Nephron progenitor cell (in vitro differentiated cells): ENCODE measurements at regions not wholly inside any gene's neighbourhood (a gene's known extent, or its start where the extent isn't known, plus 50 kb on each side); places are given as distances from the start of the nearest gene placed in this dataset.
"Not testable (repeated sequence)": the region's sequence is repeated elsewhere in the genome, so short reads cannot be mapped to it uniquely, and the experiment has no call there.

Source experiments
- DNase-seq: peaks from one replicate; pipeline ENCODE4 v3.0.0; 2021
- H3K27ac Mint-ChIP-seq: 2 replicates; pipeline ENCODE4 v1.8.0; 2021; ENCODE audit warnings: mild to moderate bottlenecking, moderate library complexity, mixed read lengths
- H3K27me3 Mint-ChIP-seq: 2 replicates; pipeline ENCODE4 v1.8.0; 2021; ENCODE audit warnings: mild to moderate bottlenecking, low read depth, mixed read lengths; ENCODE audit not compliant: poor library complexity
- H3K36me3 Mint-ChIP-seq: 2 replicates; pipeline ENCODE4 v1.8.0; 2021; ENCODE audit warnings: low read depth, mixed read lengths
- H3K4me1 Mint-ChIP-seq: 2 replicates; pipeline ENCODE4 v1.8.0; 2021; ENCODE audit warnings: mixed read lengths
- H3K4me3 Mint-ChIP-seq: 2 replicates; pipeline ENCODE4 v1.8.0; 2021; ENCODE audit warnings: mild to moderate bottlenecking, moderate library complexity, mixed read lengths
- H3K9me3 Mint-ChIP-seq: 2 replicates; pipeline ENCODE4 v1.8.0; 2021; ENCODE audit warnings: mild to moderate bottlenecking, moderate library complexity, mixed read lengths
- TF ChIP-seq, protein P1 (sequence below): fragments of 200-600 bp; sonication (generic); IDR thresholded peaks from 2 replicates; pipeline ENCODE4 v1.5.0; 2021; ENCODE audit warnings: antibody characterized with exemption

DNA sequence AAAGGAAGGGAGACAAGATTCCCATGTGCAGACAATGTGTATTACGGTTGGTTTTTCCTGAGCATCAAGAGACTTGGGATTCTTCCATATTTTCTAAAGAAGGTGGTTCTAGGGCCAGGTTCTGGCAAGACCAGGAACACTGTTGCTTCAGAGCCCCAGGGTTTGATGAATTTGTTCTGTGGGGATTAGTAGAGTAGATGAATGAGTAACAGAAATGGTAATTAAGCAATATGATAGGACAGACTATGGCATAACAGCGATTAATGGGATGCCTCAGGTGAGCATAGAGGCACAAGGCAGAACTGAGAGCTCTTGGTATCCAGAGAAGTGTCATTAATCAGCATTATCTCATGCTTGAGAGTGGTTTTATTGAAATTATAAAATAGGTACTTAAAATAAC lies 82.8 kb upstream of the PNPT1 start:
- Mint-ChIP-seq H3K4me3 (no peak overlapping the region), H3K36me3 (peaks cover 7% of the 10 kb centered on the region), H3K4me1 (peaks cover 8% of the 10 kb centered on the region), H3K9me3 (peaks cover 19% of the 10 kb centered on the region), H3K27ac (no peak overlapping the region), H3K27me3 (no peaks in the 10 kb centered on the region)
- TF ChIP-seq, protein P1, sequence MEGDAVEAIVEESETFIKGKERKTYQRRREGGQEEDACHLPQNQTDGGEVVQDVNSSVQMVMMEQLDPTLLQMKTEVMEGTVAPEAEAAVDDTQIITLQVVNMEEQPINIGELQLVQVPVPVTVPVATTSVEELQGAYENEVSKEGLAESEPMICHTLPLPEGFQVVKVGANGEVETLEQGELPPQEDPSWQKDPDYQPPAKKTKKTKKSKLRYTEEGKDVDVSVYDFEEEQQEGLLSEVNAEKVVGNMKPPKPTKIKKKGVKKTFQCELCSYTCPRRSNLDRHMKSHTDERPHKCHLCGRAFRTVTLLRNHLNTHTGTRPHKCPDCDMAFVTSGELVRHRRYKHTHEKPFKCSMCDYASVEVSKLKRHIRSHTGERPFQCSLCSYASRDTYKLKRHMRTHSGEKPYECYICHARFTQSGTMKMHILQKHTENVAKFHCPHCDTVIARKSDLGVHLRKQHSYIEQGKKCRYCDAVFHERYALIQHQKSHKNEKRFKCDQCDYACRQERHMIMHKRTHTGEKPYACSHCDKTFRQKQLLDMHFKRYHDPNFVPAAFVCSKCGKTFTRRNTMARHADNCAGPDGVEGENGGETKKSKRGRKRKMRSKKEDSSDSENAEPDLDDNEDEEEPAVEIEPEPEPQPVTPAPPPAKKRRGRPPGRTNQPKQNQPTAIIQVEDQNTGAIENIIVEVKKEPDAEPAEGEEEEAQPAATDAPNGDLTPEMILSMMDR: no peak
- no peak for DNase-seq

DNA sequence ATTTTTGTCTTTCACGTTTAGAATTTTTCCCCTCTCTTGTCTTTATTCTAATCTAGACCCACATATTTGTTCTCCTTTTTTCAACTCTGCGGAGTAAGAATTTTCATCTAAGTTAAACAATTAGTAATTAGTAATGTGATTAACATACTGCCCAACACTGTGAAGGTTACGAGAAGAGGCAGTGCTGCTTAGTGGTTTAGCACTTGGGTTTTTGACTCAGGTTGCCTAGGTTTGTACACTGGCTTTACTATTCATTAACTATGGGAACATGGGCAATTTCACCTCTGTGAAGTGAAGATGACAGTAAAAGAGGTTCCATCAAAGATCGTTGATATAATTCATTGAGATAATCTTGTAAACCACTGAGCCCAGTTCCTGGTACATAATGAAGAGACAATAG lies 82.2 kb upstream of the PNPT1 start:
- TF ChIP-seq, protein P1: no peak
- no peak for DNase-seq
- Mint-ChIP-seq H3K4me1 (peaks cover 11% of the 10 kb centered on the region), H3K9me3 (peaks cover 19% of the 10 kb centered on the region), H3K36me3 (peaks cover 7% of the 10 kb centered on the region), H3K4me3 (no peak overlapping the region), H3K27ac (no peak overlapping the region), H3K27me3 (no peaks in the 10 kb centered on the region)

- H3K27me3 Mint-ChIP-seq, H3K36me3 Mint-ChIP-seq, H3K4me3 Mint-ChIP-seq, H3K27ac Mint-ChIP-seq, DNase-seq: not testable (repeated sequence)
- H3K9me3 Mint-ChIP-seq: peaks cover 19% of the 10 kb centered on the region
- H3K4me1 Mint-ChIP-seq: peaks cover 14% of the 10 kb centered on the region
These were observed 80.0 kb upstream of the PNPT1 start for GRCh38 chr2:55773651-55774050.

GRCh38 chr2:55772109-55772980 lies 78.7 kb upstream of the PNPT1 start:
- Mint-ChIP-seq H3K4me1 (peaks cover 14% of the 10 kb centered on the region), H3K4me3 (no peak overlapping the region), H3K27me3 (peaks cover 5% of the 10 kb centered on the region), H3K36me3 (peaks cover 7% of the 10 kb centered on the region), H3K9me3 (peaks cover 19% of the 10 kb centered on the region), H3K27ac (no peak overlapping the region)
- TF ChIP-seq, protein P1: no peak
- DNase-seq: no peak

GRCh38 chr2:55771612-55772011 lies 78.0 kb upstream of the PNPT1 start:
- Mint-ChIP-seq H3K36me3 (peaks cover 7% of the 10 kb centered on the region), H3K27ac (no peak overlapping the region), H3K27me3 (peaks cover 5% of the 10 kb centered on the region), H3K4me3 (no peak overlapping the region), H3K4me1 (peaks cover 14% of the 10 kb centered on the region), H3K9me3 (peaks cover 19% of the 10 kb centered on the region)
- TF ChIP-seq, protein P1: peak; percentile 59
- DNase-seq: no peak

GRCh38 chr2:55768991-55769390 lies 75.3 kb upstream of the PNPT1 start:
- H3K36me3 Mint-ChIP-seq: no peaks in the 10 kb centered on the region
- H3K9me3 Mint-ChIP-seq: peaks cover 8% of the 10 kb centered on the region
- H3K4me1 Mint-ChIP-seq: peaks cover 14% of the 10 kb centered on the region
- no peak overlapping the region for H3K27ac Mint-ChIP-seq
- no peak overlapping the region for H3K4me3 Mint-ChIP-seq
- H3K27me3 Mint-ChIP-seq: peaks cover 9% of the 10 kb centered on the region
- no peak for DNase-seq
- TF ChIP-seq, protein P1: no peak
